Astrocyte (in vitro differentiated cells and primary cell): ENCODE measurements at regions not wholly inside any gene's neighbourhood (a gene's known extent, or its start where the extent isn't known, plus 50 kb on each side); places are given as distances from the start of the nearest gene placed in this dataset.

Experiments
- DNase-seq: peaks from one replicate; pipeline ENCODE4 v3.0.0-alpha.2; 2010; ENCODE audit warnings: low read depth
- FAIRE-seq: peaks from 2 replicates; lab custom pipeline; 2011; peaks lifted over from hg19 to GRCh38; lab: Jason Lieb, UNC
- H2AFZ ChIP-seq: 2 replicates; pipeline ENCODE4 v1.6.0; 2012; ENCODE audit warnings: low read depth, low read length, inconsistent platforms
- H3K27ac ChIP-seq: 2 replicates; pipeline ENCODE4 v1.5.1; 2011; ENCODE audit warnings: low read depth, low read length, inconsistent platforms
- H3K27me3 ChIP-seq: 2 replicates; pipeline ENCODE4 v1.6.0; 2011; ENCODE audit warnings: low read length, inconsistent platforms; ENCODE audit not compliant: insufficient read depth
- H3K36me3 ChIP-seq: 2 replicates; pipeline ENCODE4 v1.5.1; 2011; ENCODE audit warnings: low read length, inconsistent platforms; ENCODE audit not compliant: insufficient read depth
- H3K4me1 ChIP-seq: 2 replicates; pipeline ENCODE4 v1.5.1; 2011; ENCODE audit warnings: low read length, inconsistent platforms; ENCODE audit not compliant: insufficient read depth
- H3K4me2 ChIP-seq: 2 replicates; pipeline ENCODE4 v1.6.0; 2012; ENCODE audit warnings: low read length, inconsistent platforms
- H3K4me3 ChIP-seq: 2 replicates; pipeline ENCODE4 v1.5.1; 2011; ENCODE audit warnings: low read depth, mild to moderate bottlenecking, low read length, inconsistent platforms; ENCODE audit not compliant: insufficient read depth
- H3K79me2 ChIP-seq: 2 replicates; pipeline ENCODE4 v1.6.0; 2012; ENCODE audit warnings: mild to moderate bottlenecking, low read length, inconsistent platforms; ENCODE audit not compliant: insufficient read depth
- H3K9ac ChIP-seq: 2 replicates; pipeline ENCODE4 v1.6.0; 2012; ENCODE audit warnings: mild to moderate bottlenecking, low read length, inconsistent platforms
- H3K9me3 ChIP-seq: 2 replicates; pipeline ENCODE4 v1.5.1; 2012; ENCODE audit warnings: low read depth, mild to moderate bottlenecking, low read length, inconsistent platforms; ENCODE audit not compliant: insufficient read depth
- H4K20me1 ChIP-seq: 2 replicates; pipeline ENCODE4 v1.6.0; 2012; ENCODE audit warnings: low read length, inconsistent platforms; ENCODE audit not compliant: insufficient read depth
- H3K27ac Mint-ChIP-seq: one replicate; pipeline ENCODE4 v1.8.0; 2021; ENCODE audit warnings: mild to moderate bottlenecking, mixed read lengths; ENCODE audit not compliant: unreplicated experiment
- H3K27me3 Mint-ChIP-seq: one replicate; pipeline ENCODE4 v1.8.0; 2021; ENCODE audit warnings: low read depth, mixed read lengths; ENCODE audit not compliant: unreplicated experiment
- H3K36me3 Mint-ChIP-seq: one replicate; pipeline ENCODE4 v1.8.0; 2021; ENCODE audit warnings: low read depth, mixed read lengths; ENCODE audit not compliant: unreplicated experiment
- H3K4me1 Mint-ChIP-seq: one replicate; pipeline ENCODE4 v1.8.0; 2021; ENCODE audit warnings: low read depth, mixed read lengths; ENCODE audit not compliant: unreplicated experiment
- H3K4me3 Mint-ChIP-seq: one replicate; pipeline ENCODE4 v1.8.0; 2021; ENCODE audit warnings: mild to moderate bottlenecking, moderate library complexity, mixed read lengths; ENCODE audit not compliant: unreplicated experiment
- H3K9me3 Mint-ChIP-seq: one replicate; pipeline ENCODE4 v1.8.0; 2021; ENCODE audit warnings: mild to moderate bottlenecking, mixed read lengths; ENCODE audit not compliant: unreplicated experiment
- EZH2 ChIP-seq: IDR thresholded peaks from 2 replicates; pipeline ENCODE4 v1.6.1; 2012; ENCODE audit warnings: mild to moderate bottlenecking, low read length, inconsistent platforms; ENCODE audit not compliant: insufficient read depth
- TF ChIP-seq, protein P1 (sequence below): IDR thresholded peaks from 2 replicates; pipeline ENCODE4 v1.5.1; 2011; ENCODE audit warnings: low read depth, mild to moderate bottlenecking, inconsistent platforms, low read length, moderate library complexity; ENCODE audit not compliant: insufficient read depth

DNA sequence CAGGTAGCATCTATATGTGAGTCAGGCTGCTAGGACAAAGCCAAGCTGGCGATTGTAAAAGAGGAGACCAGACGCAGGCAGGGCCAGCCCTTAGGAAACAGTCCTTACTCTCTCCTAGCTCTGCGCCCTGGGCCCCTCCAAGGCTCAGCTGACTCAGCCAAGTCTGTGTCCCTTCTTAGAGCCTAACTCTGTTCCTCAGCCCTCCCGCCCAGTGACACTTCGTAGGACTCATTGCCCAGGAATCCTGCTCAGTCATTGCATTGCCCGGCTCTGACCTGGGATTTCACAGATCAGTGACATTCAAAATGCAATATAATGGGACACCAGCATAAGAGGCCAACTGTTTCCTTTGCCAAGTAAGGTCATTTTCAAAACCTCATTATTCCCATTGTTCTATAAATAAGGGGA, 244.2 kb downstream of the TLE3 start:
- peaks cover 55% of the 10 kb centered on the region for H3K4me1 Mint-ChIP-seq
- Histone ChIP-seq H3K36me3 (no peaks in the 10 kb centered on the region), H3K27me3 (no peaks in the 10 kb centered on the region), H3K4me2 (peak overlapping the region; percentile 71), H2AFZ (no peak overlapping the region), H4K20me1 (no peaks in the 10 kb centered on the region), H3K27ac (peak overlapping the region; percentile 95), H3K79me2 (no peaks in the 10 kb centered on the region), H3K9ac (peak overlapping the region; percentile 80), H3K4me1 (peaks cover 42% of the 10 kb centered on the region), H3K4me3 (peak overlapping the region; percentile 10), H3K9me3 (no peaks in the 10 kb centered on the region)
- no peaks in the 10 kb centered on the region for H3K36me3 Mint-ChIP-seq
- FAIRE-seq (peak; percentile 95), DNase-seq (peak; percentile 80)
- peak overlapping the region; percentile 100 for H3K27ac Mint-ChIP-seq
- no peak for TF ChIP-seq EZH2
- TF ChIP-seq, protein P1, sequence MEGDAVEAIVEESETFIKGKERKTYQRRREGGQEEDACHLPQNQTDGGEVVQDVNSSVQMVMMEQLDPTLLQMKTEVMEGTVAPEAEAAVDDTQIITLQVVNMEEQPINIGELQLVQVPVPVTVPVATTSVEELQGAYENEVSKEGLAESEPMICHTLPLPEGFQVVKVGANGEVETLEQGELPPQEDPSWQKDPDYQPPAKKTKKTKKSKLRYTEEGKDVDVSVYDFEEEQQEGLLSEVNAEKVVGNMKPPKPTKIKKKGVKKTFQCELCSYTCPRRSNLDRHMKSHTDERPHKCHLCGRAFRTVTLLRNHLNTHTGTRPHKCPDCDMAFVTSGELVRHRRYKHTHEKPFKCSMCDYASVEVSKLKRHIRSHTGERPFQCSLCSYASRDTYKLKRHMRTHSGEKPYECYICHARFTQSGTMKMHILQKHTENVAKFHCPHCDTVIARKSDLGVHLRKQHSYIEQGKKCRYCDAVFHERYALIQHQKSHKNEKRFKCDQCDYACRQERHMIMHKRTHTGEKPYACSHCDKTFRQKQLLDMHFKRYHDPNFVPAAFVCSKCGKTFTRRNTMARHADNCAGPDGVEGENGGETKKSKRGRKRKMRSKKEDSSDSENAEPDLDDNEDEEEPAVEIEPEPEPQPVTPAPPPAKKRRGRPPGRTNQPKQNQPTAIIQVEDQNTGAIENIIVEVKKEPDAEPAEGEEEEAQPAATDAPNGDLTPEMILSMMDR, result no peak
- peaks cover 5% of the 10 kb centered on the region for H3K9me3 Mint-ChIP-seq
- peak overlapping the region; percentile 51 for H3K4me3 Mint-ChIP-seq
- peaks cover 5% of the 10 kb centered on the region for H3K27me3 Mint-ChIP-seq

DNA sequence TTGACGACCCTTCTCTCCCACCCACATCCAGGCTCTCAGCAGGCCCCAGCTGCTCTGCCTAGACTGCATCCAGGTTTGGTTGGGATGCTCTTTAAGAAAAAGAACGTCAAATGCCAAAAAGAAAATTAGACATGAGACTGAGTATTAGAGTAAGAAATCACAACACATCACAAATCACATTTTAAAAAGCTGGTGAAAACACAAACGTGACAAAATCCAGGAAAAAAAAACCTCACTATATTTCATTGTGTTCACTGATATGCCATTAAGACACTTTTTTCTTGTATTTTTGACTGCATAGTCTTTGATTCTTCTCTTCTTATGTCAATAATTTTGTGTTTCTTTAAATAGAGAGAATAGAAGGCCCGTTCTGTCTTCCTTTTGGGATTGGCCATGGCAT, 243.7 kb downstream of the TLE3 start:
- H3K4me3 Mint-ChIP-seq, result peak overlapping the region; percentile 45
- Histone ChIP-seq H3K36me3 (no peaks in the 10 kb centered on the region), H4K20me1 (no peaks in the 10 kb centered on the region), H3K9ac (peak overlapping the region; percentile 80), H2AFZ (no peak overlapping the region), H3K9me3 (no peaks in the 10 kb centered on the region), H3K27ac (peak overlapping the region; percentile 95), H3K79me2 (no peaks in the 10 kb centered on the region), H3K27me3 (no peaks in the 10 kb centered on the region), H3K4me2 (peak overlapping the region; percentile 71), H3K4me3 (no peak overlapping the region), H3K4me1 (peaks cover 42% of the 10 kb centered on the region)
- peaks cover 5% of the 10 kb centered on the region for H3K9me3 Mint-ChIP-seq
- TF ChIP-seq, protein P1, result no peak
- TF ChIP-seq EZH2, result no peak
- H3K36me3 Mint-ChIP-seq, result no peaks in the 10 kb centered on the region
- peaks cover 3% of the 10 kb centered on the region for H3K27me3 Mint-ChIP-seq
- DNase-seq, result no peak
- peak overlapping the region; percentile 100 for H3K27ac Mint-ChIP-seq
- no peak for FAIRE-seq
- H3K4me1 Mint-ChIP-seq, result peaks cover 51% of the 10 kb centered on the region

DNA sequence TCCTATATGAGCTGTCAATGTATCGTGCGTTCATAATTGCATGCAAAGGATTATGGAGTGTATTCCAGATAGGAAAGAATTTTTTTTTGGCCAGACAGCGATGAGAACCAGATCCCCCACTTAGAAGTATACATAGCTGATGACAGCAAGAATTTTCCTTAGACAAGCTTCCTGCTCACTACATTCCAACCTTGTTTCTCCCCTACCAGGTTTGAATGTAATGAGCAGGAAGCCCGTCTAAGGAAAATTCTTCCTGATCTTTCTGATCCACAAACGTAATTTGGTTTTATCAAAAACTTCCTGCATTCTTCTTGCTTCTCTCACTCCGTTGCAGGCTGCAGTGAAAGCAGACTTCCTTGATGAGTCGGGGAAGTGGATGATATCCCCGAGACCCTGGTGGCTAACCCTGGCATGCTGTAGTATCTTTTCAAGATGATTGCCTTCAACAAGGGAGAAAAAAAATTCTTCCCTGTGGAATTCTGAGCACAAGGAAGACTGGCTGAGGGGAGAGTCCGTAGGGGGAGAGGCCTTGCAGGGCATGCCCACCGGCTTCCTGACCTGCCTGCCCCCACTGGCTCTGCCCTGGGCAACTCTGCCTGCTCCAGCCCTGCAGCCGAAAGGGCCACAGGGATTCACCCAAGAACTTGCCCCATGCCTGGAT, 243.1 kb downstream of the TLE3 start:
- H3K79me2 ChIP-seq, result no peaks in the 10 kb centered on the region
- H3K27ac ChIP-seq, result peak overlapping the region; percentile 95
- Mint-ChIP-seq H3K36me3 (no peaks in the 10 kb centered on the region), H3K4me1 (peaks cover 50% of the 10 kb centered on the region), H3K27ac (peak overlapping the region; percentile 100), H3K27me3 (peaks cover 3% of the 10 kb centered on the region), H3K4me3 (peak overlapping the region; percentile 40), H3K9me3 (peaks cover 3% of the 10 kb centered on the region)
- peak overlapping the region; percentile 71 for H3K4me2 ChIP-seq
- DNase-seq (peak; percentile 90), FAIRE-seq (peak; percentile 98)
- peak overlapping the region; percentile 80 for H3K9ac ChIP-seq
- no peaks in the 10 kb centered on the region for H3K9me3 ChIP-seq
- no peaks in the 10 kb centered on the region for H3K36me3 ChIP-seq
- peak overlapping the region; percentile 8 for H3K4me3 ChIP-seq
- no peak overlapping the region for H2AFZ ChIP-seq
- H4K20me1 ChIP-seq, result no peaks in the 10 kb centered on the region
- H3K27me3 ChIP-seq, result no peaks in the 10 kb centered on the region
- H3K4me1 ChIP-seq, result peaks cover 42% of the 10 kb centered on the region
- TF ChIP-seq, protein P1, result no peak
